Colonic mucosa (tissue), 4 donors: ENCODE measurements at regions not wholly inside any gene's neighbourhood (a gene's known extent, or its start where the extent isn't known, plus 50 kb on each side); places are given as distances from the start of the nearest gene placed in this dataset.

Experiments
- DNase-seq: peaks from one replicate; pipeline ENCODE4 v3.0.0-alpha.2; 2020
- H3K27ac ChIP-seq: fragments of 200-600 bp; one replicate; pipeline ENCODE4 v1.8.0; 2021
- H3K27me3 ChIP-seq: fragments of 200-600 bp; one replicate; pipeline ENCODE4 v1.8.0; 2021
- H3K36me3 ChIP-seq: fragments of 200-600 bp; one replicate; pipeline ENCODE4 v1.8.0; 2021
- H3K4me1 ChIP-seq: fragments of 200-600 bp; one replicate; pipeline ENCODE4 v1.8.0; 2021; ENCODE audit warnings: mild to moderate bottlenecking
- H3K4me3 ChIP-seq: fragments of 200-600 bp; one replicate; pipeline ENCODE4 v1.8.0; 2021
- H3K9ac ChIP-seq, 2 donors: one replicate each; pipeline ENCODE4 v1.7.0; 2013; ENCODE audit warnings: control low read depth in 2 of 2, low read depth in 2 of 2, low read length in 2 of 2
- H3K9me3 ChIP-seq: fragments of 200-600 bp; one replicate; pipeline ENCODE4 v1.8.0; 2021
- CTCF ChIP-seq: fragments of 200-600 bp; IDR thresholded peaks from one replicate; pipeline ENCODE4 v1.8.0; 2022; ENCODE audit warnings: antibody characterized with exemption, mild to moderate bottlenecking
- intact Hi-C: fragments of 100-400 bp; cut with DNase I; formaldehyde crosslinking; loops from one replicate; pipeline ENCODE4 v1.14.1; 2022
- donor health status: healthy.
- donor health status: DM: no; HTN: no; CAD: no.
- donor health status: DM: no; HTN: no; CAD: no.

- no peak for TF ChIP-seq CTCF
- DNase-seq: no peak
- Histone ChIP-seq H3K9me3 (no peaks in the 10 kb centered on the region), H3K4me1 (no peaks in the 10 kb centered on the region), H3K27ac (no peak overlapping the region), H3K4me3 (no peak overlapping the region), H3K27me3 (no peaks in the 10 kb centered on the region), H3K9ac (no peak overlapping the region), H3K36me3 (no peaks in the 10 kb centered on the region)
- intact Hi-C loops: loop anchor here (10.0 kb wide), 1 partner anchor 195 kb away; no protein-coding TSS in a partner anchor
These were observed 56.7 kb upstream of the NXF3 start for GRCh38 chrX:103149652-103150051.

GRCh38 chrX:103148075-103148474 is 55.1 kb upstream of the NXF3 start:
- Histone ChIP-seq H3K9ac (no peak overlapping the region), H3K27ac (no peak overlapping the region), H3K4me1 (no peaks in the 10 kb centered on the region), H3K27me3 (no peaks in the 10 kb centered on the region), H3K9me3 (no peaks in the 10 kb centered on the region), H3K36me3 (no peaks in the 10 kb centered on the region), H3K4me3 (no peak overlapping the region)
- intact Hi-C loops: no loop called here
- no peak for TF ChIP-seq CTCF
- DNase-seq: no peak
